ENCODE measurements at regions not wholly inside any gene's neighbourhood (a gene's known extent, or its start where the extent isn't known, plus 50 kb on each side); places are given as distances from the start of the nearest gene placed in this dataset.

DNA sequence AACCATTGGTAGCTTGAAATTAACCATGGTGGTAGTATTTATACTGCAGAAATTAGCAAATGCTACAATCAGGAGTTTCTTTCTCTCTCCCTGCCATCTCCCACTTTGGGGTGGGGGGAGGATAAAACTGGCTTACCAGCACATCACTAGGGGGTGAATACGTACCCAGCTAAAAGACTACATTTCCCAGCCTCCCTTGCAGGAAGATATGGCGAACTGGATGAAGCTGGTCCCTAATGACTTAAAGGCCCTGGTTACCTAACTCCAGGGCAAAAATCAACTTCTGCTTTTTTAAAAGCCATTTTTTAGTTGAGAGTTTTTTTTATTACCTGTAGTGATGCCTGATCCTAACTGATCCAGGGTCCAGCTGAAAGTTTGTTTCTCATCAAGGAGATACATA is 70.3 kb upstream of the RAB12 start:
- DNase-seq: no peak

DNA sequence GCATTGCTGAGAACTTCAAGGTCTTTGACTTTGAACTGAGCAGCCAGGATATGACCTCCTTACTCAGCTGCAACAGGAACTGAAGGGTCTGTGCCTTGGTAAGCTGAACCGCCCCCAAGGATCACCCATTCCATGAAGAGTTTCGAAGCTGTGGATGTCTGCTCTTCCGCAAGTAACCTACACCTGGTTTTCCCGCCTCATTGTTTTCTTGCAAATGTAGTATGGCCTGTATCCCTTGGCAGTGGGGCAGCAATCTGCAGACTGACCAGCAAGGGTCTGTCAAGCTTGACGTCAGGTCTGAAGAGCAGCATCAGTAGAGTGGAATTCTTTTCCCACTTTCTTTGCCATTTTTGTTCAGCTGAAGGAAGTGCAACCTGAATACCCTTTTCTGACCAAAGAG is 62.6 kb upstream of the RAB12 start:
- DNase-seq: no peak

DNA sequence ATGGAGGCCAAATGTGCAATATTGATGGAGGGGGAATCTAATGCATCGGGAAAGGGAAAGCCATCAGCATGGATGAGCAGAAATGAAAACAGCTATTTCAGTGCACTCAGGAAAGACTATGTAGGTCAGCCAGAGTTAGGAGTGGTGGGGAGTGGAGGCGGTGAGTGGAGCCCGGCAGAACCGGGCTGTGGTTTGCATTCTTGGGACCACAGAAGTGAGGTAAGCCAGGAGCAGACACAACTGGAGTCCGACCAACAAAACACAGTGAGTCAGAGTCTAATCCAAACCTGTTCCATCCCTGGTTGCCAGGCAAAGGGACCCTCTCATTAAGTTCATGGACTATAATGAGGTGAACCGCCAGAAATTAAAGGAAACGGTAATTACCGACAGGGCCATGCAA is 61.1 kb upstream of the RAB12 start:
- no peak for DNase-seq

- no peak for DNase-seq
Observed at GRCh38 chr18:8549254-8549757, 59.9 kb upstream of the RAB12 start.

GRCh38 chr18:8552151-8552550 is 57.1 kb upstream of the RAB12 start:
- no peak for DNase-seq

- no peak for DNase-seq
Observed at GRCh38 chr18:8554354-8554753, 54.9 kb upstream of the RAB12 start.

DNA sequence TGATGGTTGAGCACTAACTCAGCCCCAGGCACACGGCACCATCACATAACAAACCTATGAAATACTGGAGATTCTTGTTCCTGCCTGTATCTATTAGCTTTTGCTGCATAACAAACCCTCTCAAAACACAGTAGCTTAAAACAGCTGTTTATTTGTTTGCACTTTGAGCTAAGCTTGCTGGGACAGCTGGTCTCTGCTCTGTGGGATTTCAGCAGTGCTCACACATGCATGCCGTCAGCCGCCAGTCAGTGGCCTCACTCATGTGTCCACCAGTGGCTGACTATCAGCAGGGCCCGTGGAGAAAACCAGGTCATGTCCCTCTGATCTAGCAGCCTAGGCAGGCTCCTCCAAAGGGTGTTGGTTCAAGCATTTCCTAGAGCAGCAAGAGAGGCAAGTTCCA is 52.8 kb upstream of the RAB12 start:
- no peak for DNase-seq

All from T-helper 2 cell (primary cell).